Upper lobe of left lung (tissue), 4 donors: ENCODE measurements at regions not wholly inside any gene's neighbourhood (a gene's known extent, or its start where the extent isn't known, plus 50 kb on each side); places are given as distances from the start of the nearest gene placed in this dataset.
"Not testable (repeated sequence)": the region's sequence is repeated elsewhere in the genome, so short reads cannot be mapped to it uniquely, and the experiment has no call there.

Source experiments
- CTCF ChIP-seq, 6 experiments: fragments of 450-650 bp in 4 of 6; fragments of 200-600 bp in 2 of 6; sonication (generic) in 2 of 6; IDR thresholded peaks; one replicate each; pipeline ENCODE4 v1.5.1; 2016 to 2019; ENCODE audit warnings: antibody characterized with exemption in 6 of 6
- EP300 ChIP-seq, 4 donors: sonication (generic); formaldehyde crosslinking; IDR thresholded peaks; one replicate each; pipeline ENCODE4 v1.5.1; 2017; ENCODE audit warnings: antibody characterized with exemption in 4 of 4, control low read depth in 2 of 4
- POLR2A ChIP-seq, 4 donors: fragments of 450-650 bp; IDR thresholded peaks; one replicate each; pipeline ENCODE4 v1.5.1; 2016 to 2017; ENCODE audit warnings: antibody characterized with exemption in 4 of 4, mild to moderate bottlenecking in 2 of 4
- POLR2AphosphoS5 ChIP-seq, 2 donors: sonication (generic); formaldehyde crosslinking; IDR thresholded peaks; one replicate each; pipeline ENCODE4 v1.5.1; 2017; ENCODE audit warnings: antibody characterized with exemption in 2 of 2

- TF ChIP-seq CTCF, POLR2AphosphoS5, POLR2A, EP300 (IDR thresholded peaks at IDR 0.05): not testable (repeated sequence)
Observed at GRCh38 chrX:131473809-131474208, 70.1 kb upstream of the OR13H1 start.
